Activated B cell treated with CpG ODN at 0.5 μM for 24 hours (primary cell): ENCODE measurements at regions not wholly inside any gene's neighbourhood (a gene's known extent, or its start where the extent isn't known, plus 50 kb on each side); places are given as distances from the start of the nearest gene placed in this dataset.
"Not testable (repeated sequence)": the region's sequence is repeated elsewhere in the genome, so short reads cannot be mapped to it uniquely, and the experiment has no call there.

Source experiments
- ATAC-seq: fragments of 200-7000 bp; cut with Tn5 transposase; one replicate; pipeline ENCODE4 v1.10.0; 2021; ENCODE audit warnings: low read depth, mild to moderate bottlenecking, moderate library complexity
- CTCF ChIA-PET: fragments of 350-600 bp; sonication (Branson Sonifier 250); formaldehyde crosslinking; loops from one replicate; lab custom pipeline; 2021; ENCODE audit warnings: antibody characterized with exemption; lab: Charles Lee
- POLR2A ChIA-PET: fragments of 350-600 bp; sonication (Branson Sonifier 250); formaldehyde crosslinking; loops from one replicate; lab custom pipeline; 2021; ENCODE audit warnings: antibody characterized with exemption; lab: Charles Lee
- DNase-seq: peaks from one replicate; pipeline ENCODE4 v3.0.0; 2022
- H3K27ac Mint-ChIP-seq: one replicate; pipeline ENCODE4 v1.8.0; 2020; ENCODE audit warnings: mixed read lengths
- H3K27me3 Mint-ChIP-seq: one replicate; pipeline ENCODE4 v1.8.0; 2021; ENCODE audit warnings: mixed read lengths
- H3K36me3 Mint-ChIP-seq: one replicate; pipeline ENCODE4 v1.8.0; 2021; ENCODE audit warnings: low read depth, mixed read lengths
- H3K4me1 Mint-ChIP-seq: one replicate; pipeline ENCODE4 v1.8.0; 2021; ENCODE audit warnings: mixed read lengths
- H3K4me3 Mint-ChIP-seq: one replicate; pipeline ENCODE4 v1.8.0; 2020; ENCODE audit warnings: mild to moderate bottlenecking, mixed read lengths
- H3K9me3 Mint-ChIP-seq: one replicate; pipeline ENCODE4 v1.8.0; 2020; ENCODE audit warnings: mixed read lengths
- intact Hi-C: fragments of 100-400 bp; cut with micrococcal nuclease; formaldehyde crosslinking; loops from one replicate; pipeline ENCODE4 v1.15.1; 2024
- TF ChIP-seq, protein P1 (sequence below): fragments of 200-600 bp; IDR thresholded peaks from one replicate; pipeline ENCODE4 v1.8.0; 2022; ENCODE audit warnings: antibody characterized with exemption, mild to moderate bottlenecking

DNA sequence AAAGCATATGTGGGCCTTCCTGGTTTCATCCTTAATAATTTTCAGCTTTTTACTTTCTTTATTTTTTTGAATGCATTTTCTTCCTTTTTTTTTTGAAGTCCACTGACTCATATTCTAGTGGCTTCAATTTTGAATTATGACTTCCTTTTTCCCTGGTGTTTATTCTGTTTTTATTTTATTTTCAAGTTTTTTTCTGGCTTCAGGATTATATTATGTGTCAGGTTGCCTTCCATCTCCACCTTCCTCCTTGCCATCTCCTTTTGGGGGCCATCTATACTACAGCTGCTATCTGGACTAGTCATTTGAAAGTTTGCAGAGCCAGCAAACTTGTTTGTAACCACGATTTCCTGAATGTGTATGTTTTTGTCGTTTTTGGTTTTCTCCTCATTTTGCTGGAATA, 117.6 kb downstream of the LEPR start:
- Mint-ChIP-seq H3K36me3 (no peaks in the 10 kb centered on the region), H3K4me1 (no peaks in the 10 kb centered on the region), H3K27me3 (no peaks in the 10 kb centered on the region), H3K27ac (no peak overlapping the region), H3K4me3 (no peak overlapping the region), H3K9me3 (peaks cover 2% of the 10 kb centered on the region)
- intact Hi-C loops = no loop called here
- CTCF ChIA-PET = no interaction called here
- TF ChIP-seq, protein P1, sequence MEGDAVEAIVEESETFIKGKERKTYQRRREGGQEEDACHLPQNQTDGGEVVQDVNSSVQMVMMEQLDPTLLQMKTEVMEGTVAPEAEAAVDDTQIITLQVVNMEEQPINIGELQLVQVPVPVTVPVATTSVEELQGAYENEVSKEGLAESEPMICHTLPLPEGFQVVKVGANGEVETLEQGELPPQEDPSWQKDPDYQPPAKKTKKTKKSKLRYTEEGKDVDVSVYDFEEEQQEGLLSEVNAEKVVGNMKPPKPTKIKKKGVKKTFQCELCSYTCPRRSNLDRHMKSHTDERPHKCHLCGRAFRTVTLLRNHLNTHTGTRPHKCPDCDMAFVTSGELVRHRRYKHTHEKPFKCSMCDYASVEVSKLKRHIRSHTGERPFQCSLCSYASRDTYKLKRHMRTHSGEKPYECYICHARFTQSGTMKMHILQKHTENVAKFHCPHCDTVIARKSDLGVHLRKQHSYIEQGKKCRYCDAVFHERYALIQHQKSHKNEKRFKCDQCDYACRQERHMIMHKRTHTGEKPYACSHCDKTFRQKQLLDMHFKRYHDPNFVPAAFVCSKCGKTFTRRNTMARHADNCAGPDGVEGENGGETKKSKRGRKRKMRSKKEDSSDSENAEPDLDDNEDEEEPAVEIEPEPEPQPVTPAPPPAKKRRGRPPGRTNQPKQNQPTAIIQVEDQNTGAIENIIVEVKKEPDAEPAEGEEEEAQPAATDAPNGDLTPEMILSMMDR = no peak
- ATAC-seq (no peak), DNase-seq (no peak)
- POLR2A ChIA-PET = no interaction called here

DNA sequence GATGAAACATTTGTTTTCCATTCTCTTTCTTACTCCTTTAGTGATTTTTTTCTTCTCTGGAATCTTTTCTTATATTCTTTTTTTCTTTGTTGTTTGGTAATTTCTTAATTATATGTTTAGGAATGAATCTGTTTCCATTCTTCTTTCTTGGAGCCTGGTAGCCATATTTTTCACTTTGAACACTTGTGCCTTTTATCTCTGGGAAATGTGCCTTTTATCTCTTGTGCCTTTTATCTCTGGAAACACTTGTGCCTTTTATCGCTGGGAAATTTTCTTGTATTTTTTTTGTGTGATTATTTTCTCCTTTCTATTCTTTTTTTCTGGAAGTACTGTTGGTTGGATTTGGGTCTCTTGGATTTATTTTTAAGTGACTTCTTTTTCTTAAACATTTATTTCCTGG, 118.2 kb downstream of the LEPR start:
- no peaks in the 10 kb centered on the region for H3K36me3 Mint-ChIP-seq
- H3K9me3 Mint-ChIP-seq = peaks cover 2% of the 10 kb centered on the region
- no peak for ATAC-seq
- no peaks in the 10 kb centered on the region for H3K4me1 Mint-ChIP-seq
- TF ChIP-seq, protein P1 = no peak
- no peaks in the 10 kb centered on the region for H3K27me3 Mint-ChIP-seq
- no peak for DNase-seq
- ChIA-PET POLR2A (no interaction called here), CTCF (no interaction called here)
- intact Hi-C loops = no loop called here
- H3K27ac Mint-ChIP-seq = no peak overlapping the region
- H3K4me3 Mint-ChIP-seq = no peak overlapping the region

DNA sequence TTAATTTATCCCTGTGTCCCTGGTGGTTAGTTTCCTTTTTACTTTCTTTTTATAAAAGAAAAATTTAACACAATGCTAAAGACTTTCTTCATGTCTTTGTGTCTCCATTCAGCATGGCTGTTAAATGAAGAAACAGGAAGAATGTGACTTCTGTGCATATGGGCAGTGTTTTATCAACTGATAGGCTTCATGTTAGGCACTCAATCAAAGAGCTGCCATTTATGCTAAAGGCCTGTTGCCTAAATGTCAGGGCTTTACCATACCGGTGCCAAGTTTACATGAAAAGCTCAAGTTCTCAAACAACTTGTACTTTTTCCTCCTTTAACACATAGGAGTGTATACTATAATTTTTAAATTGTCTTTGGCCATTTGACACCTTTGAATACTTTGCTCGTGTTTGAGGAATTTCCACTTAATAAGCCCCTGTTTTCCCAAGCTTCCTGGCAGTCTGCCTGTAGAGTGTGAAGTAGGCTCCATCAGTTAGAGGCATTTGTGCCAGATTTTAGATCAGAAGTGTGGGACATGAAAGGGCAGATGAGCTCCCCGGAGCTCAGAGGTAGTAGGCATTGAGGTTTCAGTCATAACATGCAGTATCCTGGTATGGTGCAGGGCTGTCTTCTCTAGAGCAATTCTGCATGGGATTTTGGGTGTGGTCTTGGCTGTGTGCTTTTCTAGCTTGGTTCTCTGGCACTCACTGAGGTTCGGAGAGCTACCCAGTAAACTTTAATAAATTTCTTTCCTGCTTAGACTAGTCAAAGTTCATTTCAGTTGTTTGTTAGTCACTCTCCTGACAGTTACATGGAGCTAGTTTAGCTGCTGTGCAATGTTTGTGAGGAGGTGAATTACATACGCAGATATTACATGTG, 119.0 kb downstream of the LEPR start:
- Mint-ChIP-seq H3K27ac (no peak overlapping the region), H3K27me3 (no peaks in the 10 kb centered on the region), H3K9me3 (peaks cover 2% of the 10 kb centered on the region), H3K4me3 (no peak overlapping the region), H3K4me1 (no peaks in the 10 kb centered on the region), H3K36me3 (no peaks in the 10 kb centered on the region)
- DNase-seq (no peak), ATAC-seq (no peak)
- TF ChIP-seq, protein P1 = no peak
- POLR2A ChIA-PET = no interaction called here
- CTCF ChIA-PET = no interaction called here
- intact Hi-C loops = no loop called here

DNA sequence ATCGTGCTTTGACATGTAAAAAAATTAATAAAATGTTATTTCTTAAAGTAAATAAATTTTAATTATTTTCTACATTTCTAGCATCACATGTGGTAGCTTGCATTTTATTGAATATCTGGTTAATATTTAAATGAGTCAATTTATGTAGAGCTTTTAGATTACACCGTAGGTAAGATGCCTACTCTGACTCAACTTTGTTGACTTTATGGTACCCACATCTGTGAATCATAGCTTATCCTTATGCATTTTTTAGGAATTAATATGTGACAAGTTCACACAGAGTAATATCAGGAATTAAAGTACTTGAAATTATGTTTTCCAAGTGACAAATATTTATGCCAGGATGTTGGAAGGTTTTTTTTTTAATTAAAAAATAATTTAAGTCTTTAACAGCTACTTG, 120.7 kb downstream of the LEPR start:
- peaks cover 2% of the 10 kb centered on the region for H3K9me3 Mint-ChIP-seq
- H3K27ac Mint-ChIP-seq = no peak overlapping the region
- ATAC-seq (no peak), DNase-seq (no peak)
- POLR2A ChIA-PET = no interaction called here
- TF ChIP-seq, protein P1 = no peak
- CTCF ChIA-PET = no interaction called here
- no peaks in the 10 kb centered on the region for H3K27me3 Mint-ChIP-seq
- no peak overlapping the region for H3K4me3 Mint-ChIP-seq
- intact Hi-C loops = no loop called here
- no peaks in the 10 kb centered on the region for H3K36me3 Mint-ChIP-seq
- no peaks in the 10 kb centered on the region for H3K4me1 Mint-ChIP-seq

DNA sequence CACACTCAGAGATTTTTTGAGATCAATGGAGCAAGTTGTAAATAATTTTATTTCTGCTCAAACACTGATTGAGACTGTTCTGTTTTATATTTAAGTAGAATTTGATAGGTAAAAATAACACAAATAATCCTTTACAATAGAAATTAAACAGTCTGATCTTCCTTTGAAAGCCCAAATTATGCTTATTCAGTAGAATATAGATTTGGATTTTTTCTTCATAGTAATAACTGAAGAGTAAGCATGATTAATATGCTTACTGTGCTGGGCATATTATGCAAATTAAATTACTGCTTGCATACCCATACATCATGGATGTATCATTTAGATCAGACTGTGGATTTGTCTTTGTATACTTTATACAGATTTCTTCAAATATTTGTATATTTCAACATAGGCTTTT, 121.4 kb downstream of the LEPR start:
- Mint-ChIP-seq H3K4me3 (no peak overlapping the region), H3K9me3 (peaks cover 2% of the 10 kb centered on the region), H3K4me1 (no peaks in the 10 kb centered on the region), H3K27ac (no peak overlapping the region), H3K27me3 (no peaks in the 10 kb centered on the region), H3K36me3 (no peaks in the 10 kb centered on the region)
- ATAC-seq (no peak), DNase-seq (no peak)
- ChIA-PET CTCF (no interaction called here), POLR2A (no interaction called here)
- intact Hi-C loops = no loop called here
- TF ChIP-seq, protein P1 = no peak

DNA sequence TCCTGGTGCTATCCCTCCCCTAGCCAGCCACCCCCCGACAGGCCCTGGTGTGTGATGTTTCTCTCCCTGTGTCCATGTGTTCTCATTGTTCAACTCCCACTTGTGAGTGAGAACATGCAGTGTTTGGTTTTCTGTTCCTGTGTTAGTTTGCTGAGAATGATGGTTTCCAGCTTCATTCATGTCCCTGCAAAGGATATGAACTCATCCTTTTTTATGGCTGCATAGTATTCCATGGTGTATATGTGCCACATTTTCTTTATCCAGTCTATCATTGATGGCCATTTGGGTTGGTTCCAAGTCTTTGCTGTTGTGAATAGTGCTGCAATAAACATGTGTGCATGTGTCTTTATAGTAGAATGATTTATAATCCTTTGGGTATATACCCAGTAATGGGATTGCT, 122.1 kb downstream of the LEPR start:
- H3K27me3 Mint-ChIP-seq, H3K36me3 Mint-ChIP-seq, H3K4me3 Mint-ChIP-seq, POLR2A ChIA-PET, ATAC-seq, H3K9me3 Mint-ChIP-seq, DNase-seq, intact Hi-C loops, H3K27ac Mint-ChIP-seq, CTCF ChIA-PET, H3K4me1 Mint-ChIP-seq: not testable (repeated sequence)

DNA sequence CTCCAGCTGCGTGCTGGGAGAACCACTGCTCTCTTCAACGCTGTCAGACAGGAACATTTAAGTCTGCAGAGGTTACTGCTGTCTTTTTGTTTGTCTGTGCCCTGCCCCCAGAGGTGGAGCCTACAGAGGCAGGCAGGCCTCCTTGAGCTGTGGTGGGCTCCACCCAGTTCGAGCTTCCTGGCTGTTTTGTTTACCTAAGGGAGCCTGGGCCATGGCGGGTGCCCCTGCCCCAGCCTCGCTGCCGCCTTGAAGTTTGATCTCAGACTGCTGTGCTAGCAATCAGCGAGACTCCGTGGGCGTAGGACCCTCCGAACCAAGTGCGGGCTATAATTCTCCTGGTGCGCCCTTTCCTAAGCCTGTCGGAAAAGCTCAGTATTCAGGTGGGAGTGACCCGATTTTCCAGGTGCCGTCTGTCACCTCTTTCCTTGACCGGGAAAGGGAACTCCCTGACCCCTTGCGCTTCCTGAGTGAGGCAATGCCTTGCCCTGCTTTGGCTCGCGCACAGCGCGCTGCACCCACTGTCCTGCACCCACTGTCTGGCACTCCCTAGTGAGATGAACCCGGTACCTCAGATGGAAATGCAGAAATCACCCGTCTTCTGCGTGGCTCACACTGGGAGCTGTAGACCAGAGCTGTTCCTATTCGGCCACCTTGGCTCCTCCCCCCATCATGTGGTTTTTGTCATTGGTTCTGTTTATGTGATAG, 130.0 kb downstream of the LEPR start:
- ATAC-seq, H3K36me3 Mint-ChIP-seq: not testable (repeated sequence)

More for the DNA sequence above, 130.0 kb downstream of the LEPR start:
- H3K27ac Mint-ChIP-seq, DNase-seq, CTCF ChIA-PET, H3K9me3 Mint-ChIP-seq, H3K27me3 Mint-ChIP-seq, intact Hi-C loops, H3K4me1 Mint-ChIP-seq, POLR2A ChIA-PET, H3K4me3 Mint-ChIP-seq: not testable (repeated sequence)
